OCI-LY1 (cell line): ENCODE measurements at regions not wholly inside any gene's neighbourhood (a gene's known extent, or its start where the extent isn't known, plus 50 kb on each side); places are given as distances from the start of the nearest gene placed in this dataset.

Source experiments
- H2AFZ ChIP-seq: fragments of 200-600 bp; sonication (generic), shearing (Covaris generic); 2 replicates; pipeline ENCODE4 v1.6.0; 2014; ENCODE audit warnings: antibody characterized with exemption, mild to moderate bottlenecking, low read length
- H3F3A ChIP-seq: fragments of 200-600 bp; sonication (generic), shearing (Covaris generic); 2 replicates; pipeline ENCODE4 v1.6.0; 2014; ENCODE audit warnings: mild to moderate bottlenecking, antibody characterized with exemption, low read length, moderate library complexity; ENCODE audit not compliant: insufficient read depth
- H3K27ac ChIP-seq: fragments of 200-600 bp; sonication (generic); 2 replicates; pipeline ENCODE4 v1.5.1; 2014; ENCODE audit warnings: low read length, mixed run types, mild to moderate bottlenecking, low read depth; ENCODE audit not compliant: poor library complexity, severe bottlenecking
- H3K27me3 ChIP-seq: fragments of 200-600 bp; sonication (generic); 2 replicates; pipeline ENCODE4 v1.6.0; 2014; ENCODE audit warnings: antibody characterized with exemption, mild to moderate bottlenecking, low read length, moderate library complexity; ENCODE audit not compliant: insufficient read depth
- H3K36me3 ChIP-seq: fragments of 200-600 bp; sonication (generic); 2 replicates; pipeline ENCODE4 v1.6.1; 2014; ENCODE audit warnings: mild to moderate bottlenecking, antibody characterized with exemption, low read length, moderate library complexity, mixed read lengths; ENCODE audit not compliant: insufficient read depth
- H3K4me1 ChIP-seq: fragments of 200-600 bp; sonication (generic); 2 replicates; pipeline ENCODE4 v1.5.1; 2014; ENCODE audit warnings: mild to moderate bottlenecking, low read length, moderate library complexity; ENCODE audit not compliant: insufficient read depth, severe bottlenecking
- H3K4me2 ChIP-seq: fragments of 200-600 bp; sonication (generic), shearing (Covaris generic); 2 replicates; pipeline ENCODE4 v1.6.1; 2014; ENCODE audit warnings: low read length
- H3K4me3 ChIP-seq: fragments of 200-600 bp; sonication (generic); 2 replicates; pipeline ENCODE4 v1.5.1; 2014; ENCODE audit warnings: low read length, low read depth, mild to moderate bottlenecking, mixed read lengths; ENCODE audit not compliant: poor library complexity, severe bottlenecking
- H3K79me2 ChIP-seq: fragments of 200-600 bp; shearing (Covaris generic); 2 replicates; pipeline ENCODE4 v1.6.1; 2016; ENCODE audit warnings: mixed run types, low read length, mixed read lengths; ENCODE audit not compliant: insufficient read depth
- H3K9ac ChIP-seq: fragments of 200-600 bp; sonication (generic), shearing (Covaris generic); 2 replicates; pipeline ENCODE4 v1.6.1; 2014; ENCODE audit warnings: mild to moderate bottlenecking, low read length, mixed read lengths
- H3K9me2 ChIP-seq: fragments of 200-600 bp; sonication (generic), shearing (Covaris generic); 2 replicates; pipeline ENCODE4 v1.6.1; 2014; ENCODE audit warnings: low read depth, mild to moderate bottlenecking, low read length, mixed read lengths
- H3K9me3 ChIP-seq: fragments of 200-600 bp; shearing (Covaris generic); 2 replicates; pipeline ENCODE4 v1.6.1; 2014; ENCODE audit warnings: low read length, mixed read lengths
- H4K20me1 ChIP-seq: fragments of 200-600 bp; sonication (generic), shearing (Covaris generic); 2 replicates; pipeline ENCODE4 v1.6.0; 2016; ENCODE audit warnings: mild to moderate bottlenecking, low read length; ENCODE audit not compliant: insufficient read depth
- CTCF ChIP-seq: fragments of 200-600 bp; sonication (generic), shearing (Covaris generic); IDR thresholded peaks from 2 replicates; pipeline ENCODE4 v1.5.1; 2017; ENCODE audit warnings: mild to moderate bottlenecking, antibody characterized with exemption, low read length, moderate library complexity, mixed read lengths
- EZH2 ChIP-seq: fragments of 200-600 bp; sonication (generic), shearing (Covaris generic); IDR thresholded peaks from 2 replicates; pipeline ENCODE4 v1.8.0; 2017; ENCODE audit warnings: borderline replicate concordance, mixed run types, mild to moderate bottlenecking, antibody characterized with exemption, low read length, moderate library complexity, mixed read lengths

GRCh38 chr1:59089036-59089798 lies 207.7 kb upstream of the FGGY start:
- H3K4me2 ChIP-seq = no peak overlapping the region
- no peaks in the 10 kb centered on the region for H3K9me2 ChIP-seq
- H3K4me3 ChIP-seq = no peak overlapping the region
- H3F3A ChIP-seq = no peaks in the 10 kb centered on the region
- no peaks in the 10 kb centered on the region for H3K79me2 ChIP-seq
- H3K4me1 ChIP-seq = no peaks in the 10 kb centered on the region
- no peaks in the 10 kb centered on the region for H3K36me3 ChIP-seq
- H3K9me3 ChIP-seq = no peaks in the 10 kb centered on the region
- H3K27ac ChIP-seq = no peak overlapping the region
- H3K9ac ChIP-seq = no peak overlapping the region
- H4K20me1 ChIP-seq = no peaks in the 10 kb centered on the region
- H2AFZ ChIP-seq = no peak overlapping the region
- H3K27me3 ChIP-seq = no peaks in the 10 kb centered on the region
- TF ChIP-seq CTCF (no peak), EZH2 (no peak)

GRCh38 chr1:59089922-59090457 lies 206.9 kb upstream of the FGGY start:
- Histone ChIP-seq H3K9me3 (no peaks in the 10 kb centered on the region), H2AFZ (no peak overlapping the region)

GRCh38 chr1:59092126-59092525 lies 204.8 kb upstream of the FGGY start:
- Histone ChIP-seq H3K9me2 (no peaks in the 10 kb centered on the region), H4K20me1 (no peaks in the 10 kb centered on the region), H3K4me2 (no peak overlapping the region), H3K9me3 (no peaks in the 10 kb centered on the region), H3K4me1 (no peaks in the 10 kb centered on the region), H3K27me3 (no peaks in the 10 kb centered on the region), H3K27ac (no peak overlapping the region), H3F3A (no peaks in the 10 kb centered on the region), H2AFZ (no peak overlapping the region), H3K36me3 (no peaks in the 10 kb centered on the region), H3K4me3 (no peak overlapping the region), H3K79me2 (no peaks in the 10 kb centered on the region), H3K9ac (no peak overlapping the region)
- TF ChIP-seq EZH2 = no peak
- TF ChIP-seq CTCF = no peak

More at GRCh38 chr1:59089922-59090457, 206.9 kb upstream of the FGGY start:
- H3K36me3 ChIP-seq = no peaks in the 10 kb centered on the region
- H3K27ac ChIP-seq = no peak overlapping the region
- no peaks in the 10 kb centered on the region for H3K9me2 ChIP-seq
- H3K4me2 ChIP-seq = no peak overlapping the region
- no peaks in the 10 kb centered on the region for H3K27me3 ChIP-seq
- TF ChIP-seq CTCF = no peak
- no peak for TF ChIP-seq EZH2
- H3K4me1 ChIP-seq = no peaks in the 10 kb centered on the region
- no peaks in the 10 kb centered on the region for H4K20me1 ChIP-seq
- H3K9ac ChIP-seq = no peak overlapping the region
- no peaks in the 10 kb centered on the region for H3K79me2 ChIP-seq
- H3K4me3 ChIP-seq = no peak overlapping the region
- no peaks in the 10 kb centered on the region for H3F3A ChIP-seq
